ENCODE measurements at regions not wholly inside any gene's neighbourhood (a gene's known extent, or its start where the extent isn't known, plus 50 kb on each side); places are given as distances from the start of the nearest gene placed in this dataset.

GRCh38 chr7:36076074-36076473, 77.0 kb upstream of the EEPD1 start:
- no peak for DNase-seq

GRCh38 chr7:36078816-36079360, 74.2 kb upstream of the EEPD1 start:
- DNase-seq = no peak

GRCh38 chr7:36079446-36080025, 73.5 kb upstream of the EEPD1 start:
- no peak for DNase-seq

- no peak for DNase-seq
Measured at GRCh38 chr7:36080843-36081242, 72.2 kb upstream of the EEPD1 start.

- DNase-seq = no peak
Measured at GRCh38 chr7:36082216-36082615, 70.8 kb upstream of the EEPD1 start.

- no peak for DNase-seq
Measured at GRCh38 chr7:36082910-36083309, 70.1 kb upstream of the EEPD1 start.

GRCh38 chr7:36083626-36084380, 69.3 kb upstream of the EEPD1 start:
- no peak for DNase-seq

GRCh38 chr7:36084485-36085091, 68.5 kb upstream of the EEPD1 start:
- DNase-seq = no peak

- DNase-seq = no peak
Measured at GRCh38 chr7:36085096-36085495, 68.0 kb upstream of the EEPD1 start.

- no peak for DNase-seq
Measured at GRCh38 chr7:36086571-36086970, 66.5 kb upstream of the EEPD1 start.

GRCh38 chr7:36088553-36088952, 64.5 kb upstream of the EEPD1 start:
- no peak for DNase-seq

- DNase-seq = no peak
Measured at GRCh38 chr7:36088966-36089365, 64.1 kb upstream of the EEPD1 start.

GRCh38 chr7:36090976-36091873, 61.8 kb upstream of the EEPD1 start:
- DNase-seq = no peak

- DNase-seq = no peak
Measured at GRCh38 chr7:36091874-36092176, 61.2 kb upstream of the EEPD1 start.

- no peak for DNase-seq
Measured at GRCh38 chr7:36092221-36092771, 60.8 kb upstream of the EEPD1 start.

- no peak for DNase-seq
Measured at GRCh38 chr7:36096460-36097095, 56.5 kb upstream of the EEPD1 start.

- DNase-seq = no peak
Measured at GRCh38 chr7:36098096-36098495, 55.0 kb upstream of the EEPD1 start.

- DNase-seq = no peak
Measured at GRCh38 chr7:36100226-36100625, 52.8 kb upstream of the EEPD1 start.

- DNase-seq = no peak
Measured at GRCh38 chr7:36100634-36101033, 52.4 kb upstream of the EEPD1 start.
